ENCODE measurements at regions not wholly inside any gene's neighbourhood (a gene's known extent, or its start where the extent isn't known, plus 50 kb on each side); places are given as distances from the start of the nearest gene placed in this dataset.

DNA sequence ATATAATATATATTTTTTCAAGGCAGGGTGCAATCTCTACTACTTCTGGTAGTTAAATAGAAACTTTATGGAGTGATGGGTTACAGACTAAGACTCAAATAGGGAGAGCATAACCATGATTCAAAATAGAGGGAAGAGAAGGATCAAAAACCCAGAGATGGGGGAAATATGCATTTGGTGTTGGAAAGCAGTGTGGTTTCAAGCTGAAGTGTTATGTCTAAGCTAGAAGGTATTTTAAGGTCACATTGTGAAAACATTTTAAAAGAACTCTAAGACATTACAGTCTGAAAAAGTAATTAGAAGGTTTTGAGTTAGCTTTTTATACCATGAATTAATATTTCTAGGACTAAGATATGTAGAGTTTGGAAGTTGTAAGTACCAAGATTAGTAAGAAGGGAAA, 2741.4 kb downstream of the PCDH9 start:
- H3K79me2 ChIP-seq (ENCODE audit: control insufficient read depth, insufficient read depth, low read length), result no peaks in the 10 kb centered on the region
- H3K4me2 ChIP-seq (ENCODE audit: insufficient read depth, low read length), result no peak overlapping the region
- H3K9ac ChIP-seq (replicated peaks; ENCODE audit: extremely low read depth, insufficient read depth, low read length), result no peak overlapping the region
- H2AFZ ChIP-seq (ENCODE audit: low read depth, low read length), result peak overlapping the region; percentile 26
- H3K27me3 ChIP-seq (ENCODE audit: control insufficient read depth in 2 of 2, insufficient read depth in 2 of 2, low read length in 2 of 2), result no peaks in the 10 kb centered on the region
- TF ChIP-seq FOS (IDR thresholded peaks at IDR 0.05; ENCODE audit: borderline replicate concordance, insufficient read depth, low read length), result no peak
- TF ChIP-seq POLR2AphosphoS5 (IDR thresholded peaks at IDR 0.05; ENCODE audit: insufficient read depth, low read depth, low read length), result no peak
- no peak for TF ChIP-seq GATA2 (IDR thresholded peaks at IDR 0.05; ENCODE audit: insufficient read depth, insufficient read length, low read depth, low read length)
- no peak for TF ChIP-seq CTCF (IDR thresholded peaks at IDR 0.05; ENCODE audit: extremely low read depth in 1 of 2, insufficient read depth in 1 of 2, low read depth in 1 of 2, low read length in 2 of 2)
- TF ChIP-seq MYC (IDR thresholded peaks at IDR 0.05; ENCODE audit: low read depth, low read length), result no peak
- TF ChIP-seq, protein P1, sequence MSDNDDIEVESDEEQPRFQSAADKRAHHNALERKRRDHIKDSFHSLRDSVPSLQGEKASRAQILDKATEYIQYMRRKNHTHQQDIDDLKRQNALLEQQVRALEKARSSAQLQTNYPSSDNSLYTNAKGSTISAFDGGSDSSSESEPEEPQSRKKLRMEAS (IDR thresholded peaks at IDR 0.05; ENCODE audit: insufficient read depth, insufficient read length), result no peak
- no peak for TF ChIP-seq EZH2 (IDR thresholded peaks at IDR 0.05; ENCODE audit: borderline replicate concordance, low read depth, low read length, severe bottlenecking)
- no peak for TF ChIP-seq POLR2A (IDR thresholded peaks at IDR 0.05; ENCODE audit: low read depth, low read length)
- no peak for TF ChIP-seq JUN (IDR thresholded peaks at IDR 0.05; ENCODE audit: borderline replicate concordance, insufficient read depth, insufficient read length, low read depth)
- intact Hi-C loops (cut with micrococcal nuclease) (no loop called here), dilution Hi-C loops (cut with MboI; ENCODE audit: extremely low pct_ligation_motif_present, low sequenced_read_pairs) (no loop called here)
- no peaks in the 10 kb centered on the region for H4K20me1 ChIP-seq (replicated peaks; ENCODE audit: control insufficient read depth, extremely low read depth, insufficient read depth, low read length)
- ChIA-PET CTCF (no interaction called here), POLR2A (no interaction called here)
- H3K9me3 ChIP-seq (replicated peaks; ENCODE audit: control insufficient read depth, insufficient read depth, low read length), result no peaks in the 10 kb centered on the region
- no peak overlapping the region for H3K27ac ChIP-seq (ENCODE audit: insufficient read depth, low read depth, low read length)
- FAIRE-seq (no peak), DNase-seq (ENCODE audit: low read depth, low spot score) (no peak)
- no TSS peak for BruUV-seq (replicated peaks)
- H3K4me1 ChIP-seq (ENCODE audit: control insufficient read depth, extremely low read depth, insufficient read depth, low read length), result no peaks in the 10 kb centered on the region
- no peaks in the 10 kb centered on the region for H3K9me1 ChIP-seq (replicated peaks; ENCODE audit: control insufficient read depth, extremely low read depth, insufficient read depth, low read length)
- H3K36me3 ChIP-seq (ENCODE audit: control insufficient read depth in 2 of 2, extremely low read depth in 1 of 2, insufficient read depth in 2 of 2, low read length in 2 of 2), result no peaks in the 10 kb centered on the region
- H3K4me3 ChIP-seq (replicated peaks in 1 of 3; ENCODE audit: insufficient read depth in 1 of 3, low read depth in 1 of 3, low read length in 3 of 3), result no peak overlapping the region

Measured in endothelial cell of umbilical vein (primary cell).